Omental fat pad (tissue), 3 donors: ENCODE measurements at regions not wholly inside any gene's neighbourhood (a gene's known extent, or its start where the extent isn't known, plus 50 kb on each side); places are given as distances from the start of the nearest gene placed in this dataset.

Source experiments
- ATAC-seq: fragments of 150-250 bp; one replicate; pipeline ENCODE4 v1.9.1; 2016; ENCODE audit warnings: mild to moderate bottlenecking, moderate library complexity; ENCODE audit not compliant: low FRiP score
- DNase-seq: peaks from one replicate; pipeline ENCODE4 v3.0.0-alpha.2; 2019; ENCODE audit warnings: low spot score
- CTCF ChIP-seq, 3 donors: fragments of 450-650 bp; IDR thresholded peaks; one replicate each; pipeline ENCODE4 v1.5.1; 2016 to 2017; ENCODE audit warnings: antibody characterized with exemption in 3 of 3, mild to moderate bottlenecking in 3 of 3, moderate library complexity in 2 of 3

GRCh38 chr9:105954517-105954916 is 260.2 kb downstream of the TMEM38B start:
- TF ChIP-seq CTCF (IDR thresholded peaks at IDR 0.05) = no peak
- ATAC-seq (no peak), DNase-seq (no peak)

- TF ChIP-seq CTCF (IDR thresholded peaks at IDR 0.05) = no peak
- DNase-seq (no peak), ATAC-seq (no peak)
Measured at GRCh38 chr9:105957830-105958229, 263.5 kb downstream of the TMEM38B start.

- no peak for TF ChIP-seq CTCF (IDR thresholded peaks at IDR 0.05)
- ATAC-seq = no peak
Measured at GRCh38 chr9:105958587-105958986, 264.2 kb downstream of the TMEM38B start.

GRCh38 chr9:105959531-105959930 is 265.2 kb downstream of the TMEM38B start:
- TF ChIP-seq CTCF (IDR thresholded peaks at IDR 0.05) = no peak
- DNase-seq (no peak), ATAC-seq (no peak)

More at GRCh38 chr9:105958587-105958986, 264.2 kb downstream of the TMEM38B start:
- DNase-seq = no peak

- ATAC-seq (no peak), DNase-seq (no peak)
- no peak for TF ChIP-seq CTCF (IDR thresholded peaks at IDR 0.05)
Measured at GRCh38 chr9:105963343-105964099, 269.2 kb downstream of the TMEM38B start.

GRCh38 chr9:105964156-105964555 is 269.8 kb downstream of the TMEM38B start:
- ATAC-seq = no peak
- no peak for TF ChIP-seq CTCF (IDR thresholded peaks at IDR 0.05)

GRCh38 chr9:105966834-105967233 is 272.5 kb downstream of the TMEM38B start:
- no peak for TF ChIP-seq CTCF (IDR thresholded peaks at IDR 0.05)
- ATAC-seq (no peak), DNase-seq (no peak)

More at GRCh38 chr9:105964156-105964555, 269.8 kb downstream of the TMEM38B start:
- DNase-seq = no peak
